SKM-1 (cell line): ENCODE measurements at regions not wholly inside any gene's neighbourhood (a gene's known extent, or its start where the extent isn't known, plus 50 kb on each side); places are given as distances from the start of the nearest gene placed in this dataset.

Experiments
- DNase-seq: peaks from one replicate; lab custom pipeline; 2025; ENCODE audit not compliant: unreplicated experiment; lab: John Stamatoyannopoulos, UW

GRCh38 chr5:110104726-110105669 is 415.3 kb downstream of the MAN2A1 start:
- no peak for DNase-seq

- DNase-seq, result no peak
Measured at GRCh38 chr5:110105692-110106091, 416.0 kb downstream of the MAN2A1 start.

- no peak for DNase-seq
Measured at GRCh38 chr5:110106750-110107149, 417.0 kb downstream of the MAN2A1 start.

- DNase-seq, result no peak
Measured at GRCh38 chr5:110108520-110108919, 418.8 kb downstream of the MAN2A1 start.

- no peak for DNase-seq
Measured at GRCh38 chr5:110109667-110110066, 419.9 kb downstream of the MAN2A1 start.

GRCh38 chr5:110112348-110112747 is 422.6 kb downstream of the MAN2A1 start:
- DNase-seq, result no peak

- DNase-seq, result no peak
Measured at GRCh38 chr5:110115503-110115902, 425.8 kb downstream of the MAN2A1 start.

GRCh38 chr5:110116539-110116938 is 426.8 kb downstream of the MAN2A1 start:
- DNase-seq, result no peak

GRCh38 chr5:110134963-110135935 is 445.5 kb downstream of the MAN2A1 start:
- DNase-seq, result no peak

- DNase-seq, result no peak
Measured at GRCh38 chr5:110150199-110150598, 460.5 kb downstream of the MAN2A1 start.

GRCh38 chr5:110159202-110159601 is 469.5 kb downstream of the MAN2A1 start:
- no peak for DNase-seq

- no peak for DNase-seq
Measured at GRCh38 chr5:110161162-110161561, 471.4 kb downstream of the MAN2A1 start.

GRCh38 chr5:110165366-110165765 is 475.6 kb downstream of the MAN2A1 start:
- DNase-seq, result no peak

- no peak for DNase-seq
Measured at GRCh38 chr5:110167384-110167783, 477.7 kb downstream of the MAN2A1 start.

GRCh38 chr5:110169461-110169860 is 479.7 kb downstream of the MAN2A1 start:
- DNase-seq, result no peak

- DNase-seq, result no peak
Measured at GRCh38 chr5:110177729-110178128, 488.0 kb downstream of the MAN2A1 start.

- no peak for DNase-seq
Measured at GRCh38 chr5:110179321-110179720, 489.6 kb downstream of the MAN2A1 start.

GRCh38 chr5:110194191-110194590 is 504.5 kb downstream of the MAN2A1 start:
- DNase-seq, result no peak

GRCh38 chr5:110195288-110195687 is 505.6 kb downstream of the MAN2A1 start:
- no peak for DNase-seq

- DNase-seq, result no peak
Measured at GRCh38 chr5:110201791-110202190, 512.1 kb downstream of the MAN2A1 start.

- DNase-seq, result no peak
Measured at GRCh38 chr5:110203661-110204060, 513.9 kb downstream of the MAN2A1 start.

GRCh38 chr5:110209401-110209800 is 517.1 kb downstream of the TMEM232 start:
- DNase-seq, result no peak
